PC-9 (cell line): ENCODE measurements at regions not wholly inside any gene's neighbourhood (a gene's known extent, or its start where the extent isn't known, plus 50 kb on each side); places are given as distances from the start of the nearest gene placed in this dataset.

ENCODE experiments used
- BruUV-seq: library from RNA; stranded (reverse); fragments of 400-500 nt; replicated peaks from 2 replicates; lab custom pipeline; 2021; lab: Mats Ljungman, UMichigan
- CTCF ChIA-PET: fragments of 300-600 bp; sonication (Branson Sonifier 250); formaldehyde crosslinking; loops from one replicate; lab custom pipeline; 2022; ENCODE audit warnings: antibody characterized with exemption; lab: Charles Lee
- POLR2A ChIA-PET: fragments of 300-600 bp; sonication (Branson Sonifier 250); formaldehyde crosslinking; loops from one replicate; lab custom pipeline; 2022; ENCODE audit warnings: antibody characterized with exemption; ENCODE audit not compliant: unreplicated experiment; lab: Charles Lee
- DNase-seq, 2 experiments: peaks; one replicate each; pipeline versions ENCODE4 v3.0.0 to v3.0.0-alpha.2; 2015 to 2022; ENCODE audit warnings: mixed read lengths in 1 of 2
- H2AFZ ChIP-seq: fragments of 200-600 bp; sonication (generic); 2 replicates; pipeline ENCODE4 v1.8.1; 2017; ENCODE audit warnings: antibody characterized with exemption
- H3F3A ChIP-seq: fragments of 200-600 bp; sonication (generic); 2 replicates; pipeline ENCODE4 v1.8.1; 2017; ENCODE audit warnings: antibody characterized with exemption, mild to moderate bottlenecking, low read depth; ENCODE audit not compliant: insufficient read depth
- H3K27ac ChIP-seq: fragments of 200-600 bp; sonication (generic); 2 replicates; pipeline ENCODE4 v1.6.1; 2016; ENCODE audit warnings: mixed run types
- H3K27me3 ChIP-seq: fragments of 200-600 bp; sonication (generic); 2 replicates; pipeline ENCODE4 v1.6.1; 2016; ENCODE audit warnings: low read depth, mixed run types; ENCODE audit not compliant: insufficient read depth
- H3K36me3 ChIP-seq: fragments of 200-600 bp; sonication (generic); 2 replicates; pipeline ENCODE4 v1.6.1; 2016; ENCODE audit warnings: low read depth, mixed run types
- H3K4me1 ChIP-seq: fragments of 200-600 bp; sonication (generic); replicated peaks from 2 replicates; pipeline ENCODE4 v1.6.1; 2016; ENCODE audit warnings: mixed run types; ENCODE audit not compliant: insufficient read depth
- H3K4me2 ChIP-seq: fragments of 200-600 bp; sonication (generic); 2 replicates; pipeline ENCODE4 v1.6.1; 2017; ENCODE audit warnings: mixed run types
- H3K4me3 ChIP-seq: fragments of 200-600 bp; sonication (generic); 2 replicates; pipeline ENCODE4 v1.6.1; 2016; ENCODE audit warnings: mixed run types
- H3K79me2 ChIP-seq: fragments of 200-600 bp; sonication (generic); 2 replicates; pipeline ENCODE4 v1.6.1; 2017; ENCODE audit warnings: low read depth, mixed run types
- H3K9me2 ChIP-seq: fragments of 200-600 bp; sonication (generic); 2 replicates; pipeline ENCODE4 v1.8.1; 2017; ENCODE audit warnings: mild to moderate bottlenecking; ENCODE audit not compliant: insufficient read depth
- H3K9me3 ChIP-seq: fragments of 200-600 bp; sonication (generic); 2 replicates; pipeline ENCODE4 v1.8.1; 2016; ENCODE audit warnings: low read depth; ENCODE audit not compliant: insufficient read depth
- H4K20me1 ChIP-seq: fragments of 200-600 bp; sonication (generic); 2 replicates; pipeline ENCODE4 v1.8.1; 2017; ENCODE audit not compliant: insufficient read depth
- EZH2 ChIP-seq: fragments of 200-600 bp; sonication (generic); IDR thresholded peaks from 2 replicates; pipeline ENCODE4 v1.8.0; 2017; ENCODE audit warnings: antibody characterized with exemption, low read depth
- intact Hi-C: fragments of 100-400 bp; cut with micrococcal nuclease; formaldehyde crosslinking; loops from one replicate; pipeline ENCODE4 v1.10.0; 2022; ENCODE audit not compliant: unreplicated experiment
- TF ChIP-seq, protein P1 (sequence below): fragments of 200-600 bp; sonication (generic); conservative IDR thresholded peaks from 2 replicates; pipeline ENCODE4 v1.6.1; 2017; ENCODE audit warnings: mixed run types, antibody characterized with exemption, mild to moderate bottlenecking, moderate library complexity

DNA sequence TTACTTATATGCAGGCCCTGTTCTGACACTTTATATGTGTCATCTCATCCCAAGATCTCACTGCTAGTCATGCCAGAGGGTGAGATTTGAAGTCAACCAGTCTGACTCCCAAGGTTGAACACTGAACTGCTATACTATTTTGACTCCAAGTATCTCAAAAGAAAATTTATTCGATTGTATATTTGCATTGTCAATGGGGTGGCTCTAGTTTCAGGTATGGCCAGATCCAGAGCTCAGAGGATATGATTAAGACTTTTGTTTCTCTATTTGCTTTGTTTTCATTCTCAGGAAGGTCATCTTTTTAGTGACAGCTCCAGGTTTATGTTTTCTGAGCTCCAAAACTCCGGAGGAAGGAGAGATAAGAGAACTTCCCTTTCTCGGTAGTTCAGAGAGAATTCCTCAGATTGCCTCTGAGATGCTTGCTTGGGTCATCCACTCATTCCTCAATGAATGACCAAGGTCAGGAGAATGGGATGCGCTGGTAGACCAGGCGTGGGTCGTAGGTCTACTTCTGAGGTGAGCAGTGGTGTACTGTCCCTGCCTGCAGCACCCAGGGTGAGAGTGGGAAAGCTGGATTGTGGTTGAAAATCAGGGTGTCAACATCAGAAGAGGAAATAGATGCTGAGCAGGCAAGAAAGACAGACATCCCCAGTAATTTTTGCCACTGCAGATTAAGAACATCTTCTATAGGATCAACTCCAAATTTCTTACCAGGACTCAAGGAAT lies 99.3 kb downstream of the PFDN4 start:
- Histone ChIP-seq H3K4me2 (no peak overlapping the region), H3K27ac (no peak overlapping the region), H3K9me2 (no peaks in the 10 kb centered on the region), H4K20me1 (no peaks in the 10 kb centered on the region), H3K4me1 (no peaks in the 10 kb centered on the region), H3K4me3 (no peak overlapping the region), H3K9me3 (no peaks in the 10 kb centered on the region), H3F3A (no peaks in the 10 kb centered on the region), H2AFZ (no peak overlapping the region), H3K79me2 (no peaks in the 10 kb centered on the region), H3K27me3 (no peaks in the 10 kb centered on the region), H3K36me3 (no peaks in the 10 kb centered on the region)
- ChIA-PET CTCF (no interaction called here), POLR2A (interaction anchor here (0.5 kb wide), 1 partner anchor 20 kb away, joined by 3 read pairs; no protein-coding TSS in a partner anchor)
- BruUV-seq = no TSS peak
- intact Hi-C loops = no loop called here
- no peak for TF ChIP-seq EZH2
- TF ChIP-seq, protein P1, sequence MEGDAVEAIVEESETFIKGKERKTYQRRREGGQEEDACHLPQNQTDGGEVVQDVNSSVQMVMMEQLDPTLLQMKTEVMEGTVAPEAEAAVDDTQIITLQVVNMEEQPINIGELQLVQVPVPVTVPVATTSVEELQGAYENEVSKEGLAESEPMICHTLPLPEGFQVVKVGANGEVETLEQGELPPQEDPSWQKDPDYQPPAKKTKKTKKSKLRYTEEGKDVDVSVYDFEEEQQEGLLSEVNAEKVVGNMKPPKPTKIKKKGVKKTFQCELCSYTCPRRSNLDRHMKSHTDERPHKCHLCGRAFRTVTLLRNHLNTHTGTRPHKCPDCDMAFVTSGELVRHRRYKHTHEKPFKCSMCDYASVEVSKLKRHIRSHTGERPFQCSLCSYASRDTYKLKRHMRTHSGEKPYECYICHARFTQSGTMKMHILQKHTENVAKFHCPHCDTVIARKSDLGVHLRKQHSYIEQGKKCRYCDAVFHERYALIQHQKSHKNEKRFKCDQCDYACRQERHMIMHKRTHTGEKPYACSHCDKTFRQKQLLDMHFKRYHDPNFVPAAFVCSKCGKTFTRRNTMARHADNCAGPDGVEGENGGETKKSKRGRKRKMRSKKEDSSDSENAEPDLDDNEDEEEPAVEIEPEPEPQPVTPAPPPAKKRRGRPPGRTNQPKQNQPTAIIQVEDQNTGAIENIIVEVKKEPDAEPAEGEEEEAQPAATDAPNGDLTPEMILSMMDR = no peak
- no peak for DNase-seq

DNA sequence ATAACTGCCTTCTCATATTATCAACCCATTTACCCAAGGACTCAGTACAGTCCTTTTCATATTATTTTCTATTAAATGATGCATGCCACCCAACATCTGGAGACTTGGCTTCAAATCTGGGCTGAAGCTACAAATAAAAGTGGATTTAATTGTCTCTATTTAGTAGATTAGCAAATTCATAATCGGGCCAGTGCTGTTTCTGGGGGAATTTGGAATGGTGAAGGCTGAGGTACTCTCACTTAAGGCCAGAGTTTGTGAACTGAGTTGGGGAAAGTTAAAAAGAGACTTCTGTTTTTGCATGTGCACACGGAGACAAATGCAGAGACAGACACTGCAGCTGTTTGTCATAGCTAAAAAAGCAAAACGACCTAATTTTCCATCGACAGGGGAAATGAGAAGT lies 100.9 kb downstream of the PFDN4 start:
- Histone ChIP-seq H3K9me2 (no peaks in the 10 kb centered on the region), H4K20me1 (no peaks in the 10 kb centered on the region), H3K9me3 (no peaks in the 10 kb centered on the region), H3K79me2 (no peaks in the 10 kb centered on the region), H3K4me1 (no peaks in the 10 kb centered on the region), H3K27ac (no peak overlapping the region), H3F3A (no peaks in the 10 kb centered on the region), H3K4me3 (no peak overlapping the region), H3K4me2 (no peak overlapping the region), H3K36me3 (no peaks in the 10 kb centered on the region), H2AFZ (no peak overlapping the region), H3K27me3 (no peaks in the 10 kb centered on the region)
- no TSS peak for BruUV-seq
- intact Hi-C loops = no loop called here
- no peak for TF ChIP-seq EZH2
- CTCF ChIA-PET = no interaction called here
- POLR2A ChIA-PET = no interaction called here
- DNase-seq = no peak

DNA sequence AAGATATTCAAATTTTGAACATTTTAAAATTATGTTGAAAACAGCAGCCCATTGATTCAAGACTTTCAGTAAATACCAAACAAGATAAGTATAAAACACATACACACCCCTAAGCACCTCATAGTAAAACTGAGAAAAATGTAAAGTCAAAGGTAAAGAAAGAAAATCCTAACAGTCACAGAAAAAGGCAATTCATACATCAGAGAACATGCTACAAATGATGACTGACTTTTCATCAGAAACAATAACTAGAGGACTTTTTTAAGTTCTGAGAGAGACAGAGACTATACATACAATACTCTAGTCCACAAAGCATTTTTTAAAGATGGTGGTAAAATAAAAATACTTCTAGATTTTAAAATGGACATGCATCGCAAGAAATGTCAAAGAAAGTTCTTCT lies 111.0 kb downstream of the PFDN4 start:
- no peak overlapping the region for H3K4me3 ChIP-seq
- H3K9me2 ChIP-seq = no peaks in the 10 kb centered on the region
- H3K27ac ChIP-seq = no peak overlapping the region
- H3K9me3 ChIP-seq = no peaks in the 10 kb centered on the region; the same call in 1 of the 2 replicates
- TF ChIP-seq EZH2 = no peak
- TF ChIP-seq, protein P1 = no peak
- H3K27me3 ChIP-seq = no peaks in the 10 kb centered on the region
- BruUV-seq = no TSS peak
- intact Hi-C loops = no loop called here
- H3F3A ChIP-seq = no peaks in the 10 kb centered on the region
- H3K4me2 ChIP-seq = no peak overlapping the region
- H4K20me1 ChIP-seq = no peaks in the 10 kb centered on the region
- H2AFZ ChIP-seq = no peak overlapping the region
- H3K36me3 ChIP-seq = no peaks in the 10 kb centered on the region
- DNase-seq = no peak
- ChIA-PET CTCF (no interaction called here), POLR2A (no interaction called here)
- no peaks in the 10 kb centered on the region for H3K4me1 ChIP-seq
- no peaks in the 10 kb centered on the region for H3K79me2 ChIP-seq
